Loucy (cell line): ENCODE measurements at regions not wholly inside any gene's neighbourhood (a gene's known extent, or its start where the extent isn't known, plus 50 kb on each side); places are given as distances from the start of the nearest gene placed in this dataset.

Source experiments
- H2AFZ ChIP-seq: fragments of 200-600 bp; sonication (generic); 2 replicates; pipeline ENCODE4 v1.6.0; 2016; ENCODE audit warnings: antibody characterized with exemption, mild to moderate bottlenecking, low read length, moderate library complexity
- H3F3A ChIP-seq: fragments of 200-600 bp; 2 replicates; pipeline ENCODE4 v1.6.0; 2016; ENCODE audit warnings: antibody characterized with exemption, low read depth, mild to moderate bottlenecking
- H3K27me3 ChIP-seq: fragments of 200-600 bp; sonication (generic); 2 replicates; pipeline ENCODE4 v1.6.1; 2014; ENCODE audit warnings: low read length, mild to moderate bottlenecking; ENCODE audit not compliant: insufficient read depth, poor library complexity, severe bottlenecking
- H3K36me3 ChIP-seq: fragments of 200-600 bp; sonication (generic); 2 replicates; pipeline ENCODE4 v1.6.1; 2016; ENCODE audit warnings: low read length; ENCODE audit not compliant: insufficient read depth
- H3K4me1 ChIP-seq: fragments of 200-600 bp; sonication (generic); 2 replicates; pipeline ENCODE4 v1.5.1; 2014; ENCODE audit warnings: low read length, mild to moderate bottlenecking; ENCODE audit not compliant: insufficient read depth, poor library complexity, severe bottlenecking
- H3K4me2 ChIP-seq: fragments of 200-600 bp; sonication (generic); 2 replicates; pipeline ENCODE4 v1.6.0; 2014; ENCODE audit warnings: antibody characterized with exemption, low read length, low read depth, mild to moderate bottlenecking; ENCODE audit not compliant: poor library complexity, severe bottlenecking
- H3K4me3 ChIP-seq: fragments of 200-600 bp; sonication (generic); 2 replicates; pipeline ENCODE4 v1.5.1; 2014; ENCODE audit warnings: low read length, mild to moderate bottlenecking, mixed read lengths; ENCODE audit not compliant: poor library complexity, severe bottlenecking
- H3K79me2 ChIP-seq: fragments of 200-600 bp; sonication (generic); 2 replicates; pipeline ENCODE4 v1.6.1; 2014; ENCODE audit warnings: low read length; ENCODE audit not compliant: insufficient read depth
- H3K9ac ChIP-seq: fragments of 200-600 bp; sonication (generic); 2 replicates; pipeline ENCODE4 v1.6.0; 2014; ENCODE audit warnings: mild to moderate bottlenecking, low read depth, low read length, moderate library complexity; ENCODE audit not compliant: poor library complexity, severe bottlenecking
- H3K9me2 ChIP-seq: fragments of 200-600 bp; sonication (generic); replicated peaks from 2 replicates; pipeline ENCODE4 v1.6.1; 2016; ENCODE audit warnings: low read depth, low read length, mixed read lengths
- H3K9me3 ChIP-seq: fragments of 200-600 bp; sonication (generic); 2 replicates; pipeline ENCODE4 v1.6.1; 2014; ENCODE audit warnings: mild to moderate bottlenecking, antibody characterized with exemption, low read length, low read depth; ENCODE audit not compliant: insufficient read depth
- H4K20me1 ChIP-seq: fragments of 200-600 bp; sonication (generic); 2 replicates; pipeline ENCODE4 v1.6.0; 2014; ENCODE audit warnings: antibody characterized with exemption, low read length, mild to moderate bottlenecking; ENCODE audit not compliant: insufficient read depth, poor library complexity, severe bottlenecking
- CTCF ChIP-seq: fragments of 200-600 bp; sonication (generic); conservative IDR thresholded peaks from 2 replicates; pipeline ENCODE4 v1.5.1; 2014; ENCODE audit warnings: mild to moderate bottlenecking, antibody characterized with exemption, low read length
- EZH2phosphoT487 ChIP-seq: fragments of 200-600 bp; IDR thresholded peaks from 2 replicates; pipeline ENCODE4 v1.6.1; 2018; ENCODE audit warnings: antibody characterized with exemption, mild to moderate bottlenecking, moderate library complexity, borderline replicate concordance

GRCh38 chr1:221239792-221240191 lies 360.5 kb downstream of the HLX start:
- no peak overlapping the region for H3K9ac ChIP-seq
- TF ChIP-seq EZH2phosphoT487 (no peak), CTCF (no peak)
- no peaks in the 10 kb centered on the region for H3K9me2 ChIP-seq
- no peaks in the 10 kb centered on the region for H3K4me1 ChIP-seq
- no peak overlapping the region for H2AFZ ChIP-seq
- no peaks in the 10 kb centered on the region for H4K20me1 ChIP-seq
- H3K27me3 ChIP-seq, result no peaks in the 10 kb centered on the region
- no peaks in the 10 kb centered on the region for H3K36me3 ChIP-seq
- no peak overlapping the region for H3K4me3 ChIP-seq
- H3K79me2 ChIP-seq, result no peaks in the 10 kb centered on the region
- no peaks in the 10 kb centered on the region for H3K9me3 ChIP-seq
- no peaks in the 10 kb centered on the region for H3F3A ChIP-seq
- no peak overlapping the region for H3K4me2 ChIP-seq

GRCh38 chr1:221240690-221241089 lies 361.4 kb downstream of the HLX start:
- no peak overlapping the region for H3K4me2 ChIP-seq
- no peaks in the 10 kb centered on the region for H3K4me1 ChIP-seq
- H3K27me3 ChIP-seq, result no peaks in the 10 kb centered on the region
- no peaks in the 10 kb centered on the region for H3K36me3 ChIP-seq
- TF ChIP-seq EZH2phosphoT487 (no peak), CTCF (no peak)
- no peak overlapping the region for H3K9ac ChIP-seq
- no peaks in the 10 kb centered on the region for H4K20me1 ChIP-seq
- no peaks in the 10 kb centered on the region for H3K9me3 ChIP-seq
- no peaks in the 10 kb centered on the region for H3K79me2 ChIP-seq
- H3F3A ChIP-seq, result no peaks in the 10 kb centered on the region
- no peak overlapping the region for H2AFZ ChIP-seq
- no peak overlapping the region for H3K4me3 ChIP-seq
- no peaks in the 10 kb centered on the region for H3K9me2 ChIP-seq

- Histone ChIP-seq H3K9ac (no peak overlapping the region), H3K27me3 (no peaks in the 10 kb centered on the region), H3K36me3 (no peaks in the 10 kb centered on the region), H3F3A (no peaks in the 10 kb centered on the region), H3K4me2 (no peak overlapping the region), H2AFZ (no peak overlapping the region), H3K4me3 (no peak overlapping the region), H3K4me1 (no peaks in the 10 kb centered on the region), H3K79me2 (no peaks in the 10 kb centered on the region), H3K9me3 (no peaks in the 10 kb centered on the region), H4K20me1 (no peaks in the 10 kb centered on the region), H3K9me2 (no peaks in the 10 kb centered on the region)
- TF ChIP-seq CTCF (no peak), EZH2phosphoT487 (no peak)
These were observed 361.9 kb downstream of the HLX start for GRCh38 chr1:221241157-221241556.
